ENCODE measurements at regions not wholly inside any gene's neighbourhood (a gene's known extent, or its start where the extent isn't known, plus 50 kb on each side); places are given as distances from the start of the nearest gene placed in this dataset.

GRCh38 chr15:47870300-47870955 is 153.1 kb downstream of the SEMA6D start:
- TF ChIP-seq CTCF (conservative IDR thresholded peaks at IDR 0.05; ENCODE audit: low read length) (no peak), EZH2phosphoT487 (IDR thresholded peaks at IDR 0.05; ENCODE audit: borderline replicate concordance) (no peak)

Data from Loucy (cell line).